ENCODE measurements at regions not wholly inside any gene's neighbourhood (a gene's known extent, or its start where the extent isn't known, plus 50 kb on each side); places are given as distances from the start of the nearest gene placed in this dataset.
"Not testable (repeated sequence)": the region's sequence is repeated elsewhere in the genome, so short reads cannot be mapped to it uniquely, and the experiment has no call there.

DNA sequence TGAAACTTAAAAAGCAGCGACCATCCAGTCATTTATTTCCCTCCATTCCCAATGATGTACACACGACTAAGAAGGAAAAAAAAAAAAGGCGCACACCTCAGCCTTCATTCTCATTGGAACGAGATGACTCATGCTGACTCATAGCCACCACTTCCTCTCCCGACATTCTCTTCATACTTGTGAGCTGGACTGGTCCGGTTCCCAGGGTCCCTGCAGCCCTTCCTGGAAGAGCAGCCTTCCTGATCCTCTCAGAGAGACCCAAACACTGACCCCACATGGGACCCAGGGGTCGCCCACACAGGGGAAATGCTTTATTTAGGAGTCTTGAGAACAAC is 374.2 kb downstream of the BCL2L11 start:
- TF ChIP-seq, protein P1, sequence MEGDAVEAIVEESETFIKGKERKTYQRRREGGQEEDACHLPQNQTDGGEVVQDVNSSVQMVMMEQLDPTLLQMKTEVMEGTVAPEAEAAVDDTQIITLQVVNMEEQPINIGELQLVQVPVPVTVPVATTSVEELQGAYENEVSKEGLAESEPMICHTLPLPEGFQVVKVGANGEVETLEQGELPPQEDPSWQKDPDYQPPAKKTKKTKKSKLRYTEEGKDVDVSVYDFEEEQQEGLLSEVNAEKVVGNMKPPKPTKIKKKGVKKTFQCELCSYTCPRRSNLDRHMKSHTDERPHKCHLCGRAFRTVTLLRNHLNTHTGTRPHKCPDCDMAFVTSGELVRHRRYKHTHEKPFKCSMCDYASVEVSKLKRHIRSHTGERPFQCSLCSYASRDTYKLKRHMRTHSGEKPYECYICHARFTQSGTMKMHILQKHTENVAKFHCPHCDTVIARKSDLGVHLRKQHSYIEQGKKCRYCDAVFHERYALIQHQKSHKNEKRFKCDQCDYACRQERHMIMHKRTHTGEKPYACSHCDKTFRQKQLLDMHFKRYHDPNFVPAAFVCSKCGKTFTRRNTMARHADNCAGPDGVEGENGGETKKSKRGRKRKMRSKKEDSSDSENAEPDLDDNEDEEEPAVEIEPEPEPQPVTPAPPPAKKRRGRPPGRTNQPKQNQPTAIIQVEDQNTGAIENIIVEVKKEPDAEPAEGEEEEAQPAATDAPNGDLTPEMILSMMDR (conservative IDR thresholded peaks at IDR 0.05 in 1 of 2, IDR thresholded peaks at IDR 0.05 in 1 of 2; ENCODE audit: low read depth in 1 of 2, low read length in 2 of 2): not testable (repeated sequence)
- TF ChIP-seq EZH2 (IDR thresholded peaks at IDR 0.05; ENCODE audit: low read length, missing control alignments): not testable (repeated sequence)
